ENCODE measurements at regions not wholly inside any gene's neighbourhood (a gene's known extent, or its start where the extent isn't known, plus 50 kb on each side); places are given as distances from the start of the nearest gene placed in this dataset.

DNA sequence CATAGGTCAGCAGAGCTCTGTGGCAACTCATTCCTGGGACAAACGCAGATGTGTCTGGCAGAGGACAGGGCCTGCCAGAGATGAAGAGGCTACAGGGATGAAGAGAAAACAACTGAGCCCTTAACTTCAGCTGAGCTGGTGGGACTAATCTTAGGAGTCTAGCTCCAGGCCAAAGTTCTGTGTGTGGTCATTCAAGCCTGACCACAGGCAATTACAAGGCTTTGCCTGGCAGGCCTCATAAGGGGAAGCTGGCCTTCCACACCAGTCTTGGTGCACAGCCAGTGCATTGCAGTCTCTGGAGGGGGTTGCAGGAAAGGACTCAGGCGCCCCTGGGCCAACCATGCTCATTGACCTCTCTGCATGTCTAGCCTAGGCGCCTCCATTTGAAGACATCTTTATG is 127.6 kb upstream of the DAAM1 start:
- TF ChIP-seq, protein P1, sequence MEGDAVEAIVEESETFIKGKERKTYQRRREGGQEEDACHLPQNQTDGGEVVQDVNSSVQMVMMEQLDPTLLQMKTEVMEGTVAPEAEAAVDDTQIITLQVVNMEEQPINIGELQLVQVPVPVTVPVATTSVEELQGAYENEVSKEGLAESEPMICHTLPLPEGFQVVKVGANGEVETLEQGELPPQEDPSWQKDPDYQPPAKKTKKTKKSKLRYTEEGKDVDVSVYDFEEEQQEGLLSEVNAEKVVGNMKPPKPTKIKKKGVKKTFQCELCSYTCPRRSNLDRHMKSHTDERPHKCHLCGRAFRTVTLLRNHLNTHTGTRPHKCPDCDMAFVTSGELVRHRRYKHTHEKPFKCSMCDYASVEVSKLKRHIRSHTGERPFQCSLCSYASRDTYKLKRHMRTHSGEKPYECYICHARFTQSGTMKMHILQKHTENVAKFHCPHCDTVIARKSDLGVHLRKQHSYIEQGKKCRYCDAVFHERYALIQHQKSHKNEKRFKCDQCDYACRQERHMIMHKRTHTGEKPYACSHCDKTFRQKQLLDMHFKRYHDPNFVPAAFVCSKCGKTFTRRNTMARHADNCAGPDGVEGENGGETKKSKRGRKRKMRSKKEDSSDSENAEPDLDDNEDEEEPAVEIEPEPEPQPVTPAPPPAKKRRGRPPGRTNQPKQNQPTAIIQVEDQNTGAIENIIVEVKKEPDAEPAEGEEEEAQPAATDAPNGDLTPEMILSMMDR (IDR thresholded peaks at IDR 0.05; ENCODE audit: borderline replicate concordance, insufficient read depth, low read depth, low read length): no peak
- H3K4me3 ChIP-seq (ENCODE audit: low read depth, low read length): no peak overlapping the region

DNA sequence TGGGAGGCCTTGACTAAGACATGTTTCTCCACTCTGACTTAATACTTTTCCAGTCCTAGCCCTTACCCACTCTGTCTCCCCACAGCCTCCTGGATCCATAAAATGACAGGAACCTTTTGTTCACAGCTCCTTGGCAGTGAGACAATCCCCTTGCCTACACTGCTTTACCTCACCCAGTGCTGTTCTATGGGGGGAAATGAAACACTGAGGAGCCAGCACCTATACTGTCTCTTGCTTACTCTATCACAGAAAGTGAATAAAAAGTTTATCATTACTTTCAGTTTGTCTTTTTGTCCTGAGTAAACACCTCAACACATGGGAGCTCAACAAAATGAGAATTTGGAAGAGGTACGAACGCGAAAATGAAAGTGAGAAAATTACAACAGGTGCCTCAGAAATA is 127.2 kb upstream of the DAAM1 start:
- TF ChIP-seq, protein P1 (IDR thresholded peaks at IDR 0.05; ENCODE audit: borderline replicate concordance, insufficient read depth, low read depth, low read length): no peak
- H3K4me3 ChIP-seq (ENCODE audit: low read depth, low read length): no peak overlapping the region

DNA sequence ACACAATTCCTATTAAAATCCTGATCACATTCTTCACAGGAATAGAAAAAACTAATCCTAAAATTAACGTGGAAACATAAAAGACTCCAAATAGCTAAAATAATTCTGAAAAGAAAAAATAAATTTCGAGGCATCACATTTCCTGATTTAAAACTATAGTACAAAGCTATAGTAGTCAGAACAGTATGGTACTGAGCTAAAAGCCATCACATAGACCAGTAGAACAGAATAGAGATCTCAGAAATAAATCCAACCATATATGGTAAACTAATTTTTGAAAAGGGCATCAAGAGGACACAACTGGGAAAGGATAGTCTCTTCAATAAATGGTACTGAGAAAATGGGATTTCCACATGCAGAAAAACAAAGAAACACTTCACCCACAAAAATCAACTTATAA is 125.2 kb upstream of the DAAM1 start:
- H3K4me3 ChIP-seq (ENCODE audit: low read depth, low read length): no peak overlapping the region
- TF ChIP-seq, protein P1 (IDR thresholded peaks at IDR 0.05; ENCODE audit: borderline replicate concordance, insufficient read depth, low read depth, low read length): no peak

DNA sequence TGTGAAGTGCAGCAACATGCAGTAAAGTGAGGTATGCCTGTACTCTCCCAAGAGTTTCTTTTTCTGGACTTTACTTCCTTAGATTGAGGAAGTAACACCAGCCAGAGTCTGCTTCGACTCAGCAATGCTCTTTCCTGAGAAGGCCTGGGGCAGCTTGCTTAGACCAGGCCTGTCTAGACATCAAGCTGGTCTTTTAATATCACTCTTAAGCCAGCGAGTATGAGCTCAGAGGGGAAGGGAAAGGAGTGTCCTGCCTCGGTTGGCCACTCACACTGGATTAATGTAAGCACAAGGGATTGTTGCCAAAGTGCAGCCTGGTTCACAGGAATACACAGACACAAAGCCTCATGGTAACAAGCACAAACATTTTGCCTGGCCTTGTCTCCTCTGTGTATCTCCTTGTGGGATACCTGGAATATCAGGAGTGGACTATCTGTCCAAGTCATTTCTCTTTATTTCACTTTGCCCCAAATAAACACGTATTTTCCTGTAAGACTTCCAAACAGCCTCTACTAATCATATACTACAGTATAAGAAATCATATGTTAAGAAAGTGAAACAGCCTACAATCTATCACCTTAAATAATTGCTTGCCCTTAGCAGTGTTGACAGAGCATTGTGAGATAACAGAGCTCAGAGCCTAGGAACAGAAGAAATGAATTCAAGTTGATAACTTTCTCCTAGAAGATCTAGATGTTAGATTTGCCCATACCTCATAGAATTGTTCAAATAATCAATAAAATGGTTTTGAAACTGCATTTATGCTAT is 121.2 kb upstream of the DAAM1 start:
- H3K4me3 ChIP-seq (ENCODE audit: low read depth, low read length): no peak overlapping the region
- TF ChIP-seq, protein P1 (IDR thresholded peaks at IDR 0.05; ENCODE audit: borderline replicate concordance, insufficient read depth, low read depth, low read length): no peak

DNA sequence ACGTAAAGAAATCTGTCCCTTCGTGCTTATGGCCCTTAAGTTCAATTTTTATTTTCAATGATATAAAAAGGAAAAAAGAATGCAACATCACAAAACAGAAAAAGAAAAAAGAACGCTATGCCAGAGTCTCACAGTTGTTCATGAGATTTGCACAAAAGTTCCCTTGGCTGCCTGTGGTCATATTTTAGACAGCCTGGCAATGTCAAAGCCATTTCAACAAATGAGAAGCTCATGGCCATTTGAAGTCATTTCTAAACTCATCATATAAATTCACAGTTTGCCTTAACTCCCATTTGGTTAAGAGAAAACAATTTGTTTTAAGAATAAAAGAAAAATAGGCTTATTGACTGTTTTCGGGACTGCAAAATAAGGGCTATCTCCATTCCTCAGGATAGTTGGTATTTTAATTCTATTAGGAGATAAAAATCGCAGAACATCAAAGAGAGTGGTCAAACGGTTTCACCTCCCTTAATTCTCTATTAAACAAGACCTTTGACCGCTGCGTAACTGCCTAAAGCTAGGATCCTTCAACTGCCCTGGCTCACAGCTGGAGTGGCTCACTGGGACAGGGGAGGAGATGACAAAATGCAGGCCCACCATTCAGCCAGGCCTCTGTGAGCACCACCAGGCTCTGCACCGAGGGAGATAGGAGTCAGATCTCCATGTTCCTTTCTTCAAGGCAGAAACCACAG is 119.2 kb upstream of the DAAM1 start:
- TF ChIP-seq, protein P1 (IDR thresholded peaks at IDR 0.05; ENCODE audit: borderline replicate concordance, insufficient read depth, low read depth, low read length): no peak
- no peak overlapping the region for H3K4me3 ChIP-seq (ENCODE audit: low read depth, low read length)

DNA sequence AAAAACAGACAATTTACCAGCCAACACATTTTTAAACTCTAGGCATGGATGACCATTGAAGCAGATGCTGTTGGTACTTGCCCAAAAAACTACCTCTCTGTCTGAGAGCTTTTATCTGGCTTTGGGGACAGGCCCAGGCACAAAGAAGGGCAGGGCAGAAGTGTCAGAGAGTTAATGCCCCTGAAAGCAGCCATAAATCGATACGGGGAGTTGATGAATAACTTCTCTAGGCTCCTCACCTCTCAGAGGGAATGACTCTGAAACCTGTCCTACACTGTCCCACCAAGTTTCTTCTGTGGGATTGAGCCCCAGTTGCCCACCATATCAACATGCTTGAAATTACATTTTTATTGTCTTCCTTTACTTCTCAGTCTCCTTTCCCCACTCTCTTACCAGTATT is 113.0 kb upstream of the DAAM1 start:
- no peak overlapping the region for H3K4me3 ChIP-seq (ENCODE audit: low read depth, low read length)
- TF ChIP-seq, protein P1 (IDR thresholded peaks at IDR 0.05; ENCODE audit: borderline replicate concordance, insufficient read depth, low read depth, low read length): no peak

DNA sequence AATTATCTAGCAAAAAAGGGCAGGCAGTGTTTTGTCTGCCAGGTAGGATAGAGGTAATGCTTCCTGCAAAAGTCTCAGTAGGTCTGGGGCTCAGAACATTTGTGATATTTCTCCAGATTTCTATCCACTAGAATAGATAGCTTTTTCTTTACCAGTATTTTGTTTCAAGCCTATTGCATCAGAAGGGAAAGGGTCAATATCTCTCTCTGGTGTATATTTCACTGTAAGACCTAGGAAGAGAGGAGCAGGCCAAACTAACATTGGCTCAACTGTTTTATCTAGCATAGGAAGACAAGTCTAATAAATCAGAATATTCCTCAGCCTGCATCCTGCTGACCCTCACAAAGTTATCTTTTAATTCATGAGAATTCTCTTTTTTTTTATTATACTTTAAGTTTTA is 106.7 kb upstream of the DAAM1 start:
- TF ChIP-seq, protein P1 (IDR thresholded peaks at IDR 0.05; ENCODE audit: borderline replicate concordance, insufficient read depth, low read depth, low read length): no peak
- no peak overlapping the region for H3K4me3 ChIP-seq (ENCODE audit: low read depth, low read length)

Data from GM12875 (cell line).